Large intestine (tissue), 3 donors: ENCODE measurements at regions not wholly inside any gene's neighbourhood (a gene's known extent, or its start where the extent isn't known, plus 50 kb on each side); places are given as distances from the start of the nearest gene placed in this dataset.
"Not testable (repeated sequence)": the region's sequence is repeated elsewhere in the genome, so short reads cannot be mapped to it uniquely, and the experiment has no call there.

Source experiments
- DNase-seq, 2 donors: peaks; one replicate each; pipeline versions ENCODE4 v3.0.0 to v3.0.0-alpha.2; 2013
- H3K27ac ChIP-seq: one replicate; pipeline ENCODE4 v1.5.1; 2013; ENCODE audit warnings: low read length
- H3K27me3 ChIP-seq: 2 replicates; pipeline ENCODE4 v1.6.1; 2013; ENCODE audit warnings: low read length; ENCODE audit not compliant: control insufficient read depth, insufficient read depth
- H3K36me3 ChIP-seq: 2 replicates; pipeline ENCODE4 v1.6.1; 2013; ENCODE audit warnings: low read length; ENCODE audit not compliant: control insufficient read depth, insufficient read depth
- H3K4me1 ChIP-seq: one replicate; pipeline ENCODE4 v1.6.1; 2013; ENCODE audit warnings: low read length; ENCODE audit not compliant: control insufficient read depth, insufficient read depth
- H3K4me3 ChIP-seq: one replicate; pipeline ENCODE4 v1.5.1; 2013; ENCODE audit warnings: low read length
- H3K9me3 ChIP-seq: one replicate; pipeline ENCODE4 v1.6.1; 2013; ENCODE audit warnings: mild to moderate bottlenecking, low read depth, low read length, moderate library complexity; ENCODE audit not compliant: control insufficient read depth
- WGBS: methylation state at CpG from one replicate; pipeline ENCODE4 v1.1.5; 2013; ENCODE audit warnings: low lambda C conversion rate; ENCODE audit not compliant: insufficient coverage; 5-methylcytosine and 5-hydroxymethylcytosine counted together

DNA sequence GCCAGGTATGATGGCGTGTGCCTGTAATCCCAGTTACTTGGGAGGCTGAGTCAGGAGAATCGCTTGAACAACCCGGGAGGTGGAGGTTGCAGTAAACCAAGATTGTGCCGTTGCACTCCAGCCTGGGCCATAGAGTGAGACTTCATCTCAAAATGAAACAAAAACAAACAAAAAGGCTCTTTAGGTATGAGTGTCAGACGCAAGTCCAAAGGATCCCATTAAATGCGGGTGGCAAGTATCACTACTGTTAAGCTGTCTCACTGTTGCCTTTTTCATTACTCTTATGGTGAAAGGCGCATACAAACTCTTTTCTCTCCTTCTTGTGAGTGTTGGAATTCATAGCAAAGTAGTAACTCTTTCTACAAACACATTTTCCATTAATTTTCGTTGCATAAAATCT lies 688.5 kb upstream of the CHD1 start:
- Histone ChIP-seq H3K36me3 (no peaks in the 10 kb centered on the region), H3K27ac (no peak overlapping the region), H3K9me3 (no peaks in the 10 kb centered on the region), H3K4me3 (no peak overlapping the region), H3K27me3 (no peaks in the 10 kb centered on the region), H3K4me1 (no peaks in the 10 kb centered on the region)
- 92% methylated on average over 4 of the region's 8 CpGs for WGBS
- no peak for DNase-seq

DNA sequence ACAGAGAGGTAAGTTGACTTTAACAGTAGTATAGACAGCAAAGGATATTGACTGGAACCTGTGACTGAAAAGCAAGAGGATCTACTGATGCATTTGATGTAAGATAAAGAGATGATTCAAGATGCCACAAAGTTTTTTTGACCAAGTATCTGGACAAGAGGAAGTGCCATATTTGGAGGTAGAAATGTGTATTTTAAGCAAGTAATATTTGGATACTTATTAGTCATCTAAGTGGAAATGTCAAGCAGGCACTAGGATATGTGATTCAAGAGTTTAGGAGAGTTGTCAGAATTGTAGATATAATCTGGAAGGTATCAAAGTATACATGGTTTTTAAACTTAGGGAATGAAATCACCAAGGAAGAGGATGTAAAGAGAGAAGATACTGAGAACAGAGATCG lies 686.1 kb upstream of the CHD1 start:
- Histone ChIP-seq H3K27ac (no peak overlapping the region), H3K4me1 (no peaks in the 10 kb centered on the region), H3K4me3 (no peak overlapping the region), H3K27me3 (no peaks in the 10 kb centered on the region), H3K36me3 (no peaks in the 10 kb centered on the region), H3K9me3 (no peaks in the 10 kb centered on the region)
- DNase-seq = no peak
- WGBS = 71% methylated on average over 1 of the region's 1 CpG

DNA sequence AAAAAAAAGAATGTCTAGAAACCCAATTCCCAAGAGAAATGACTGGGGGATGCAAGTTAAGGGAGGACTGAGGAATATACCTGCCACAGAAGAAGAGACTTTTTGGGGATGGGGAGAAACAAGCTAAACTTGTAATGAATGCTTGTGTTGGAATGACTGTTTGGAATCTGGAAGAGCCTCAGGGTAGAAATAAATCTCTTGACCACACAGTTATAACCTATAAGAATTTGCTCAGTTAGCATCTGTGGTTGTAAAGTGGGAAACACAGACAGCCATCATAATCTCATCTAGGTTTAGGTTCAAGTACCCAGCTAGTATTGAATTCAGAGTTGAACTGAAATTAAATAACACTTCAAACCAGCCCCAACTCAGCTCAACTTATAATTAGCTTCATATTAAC lies 678.3 kb upstream of the CHD1 start:
- Histone ChIP-seq H3K9me3 (no peaks in the 10 kb centered on the region), H3K27me3 (no peaks in the 10 kb centered on the region), H3K4me1 (no peaks in the 10 kb centered on the region), H3K27ac (no peak overlapping the region), H3K36me3 (no peaks in the 10 kb centered on the region), H3K4me3 (no peak overlapping the region)
- DNase-seq = no peak

DNA sequence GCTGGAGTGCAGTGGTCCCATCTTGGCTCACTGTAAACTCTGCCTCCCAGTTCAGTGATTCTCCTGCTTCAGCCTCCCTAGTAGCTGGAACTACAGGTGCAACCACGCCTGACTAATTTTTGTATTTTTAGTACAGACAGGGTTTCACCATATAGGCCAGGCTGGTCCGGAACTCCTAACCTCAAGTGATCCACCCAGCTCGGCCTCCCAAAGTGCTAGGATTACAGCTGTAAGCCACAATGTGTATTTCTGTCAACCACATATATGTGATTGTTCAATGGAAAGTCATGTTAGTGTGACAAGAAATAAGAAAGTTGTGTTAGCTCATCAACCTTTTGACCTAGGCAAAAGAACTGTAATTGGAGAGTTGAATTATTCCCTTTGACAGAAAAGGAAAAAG lies 677.1 kb upstream of the CHD1 start:
- H3K9me3 ChIP-seq = no peaks in the 10 kb centered on the region
- no peaks in the 10 kb centered on the region for H3K4me1 ChIP-seq
- WGBS = no CpG with 5 or more reads among the region's 3 CpGs
- DNase-seq = no peak
- no peaks in the 10 kb centered on the region for H3K36me3 ChIP-seq
- no peaks in the 10 kb centered on the region for H3K27me3 ChIP-seq
- no peak overlapping the region for H3K27ac ChIP-seq
- H3K4me3 ChIP-seq = no peak overlapping the region

DNA sequence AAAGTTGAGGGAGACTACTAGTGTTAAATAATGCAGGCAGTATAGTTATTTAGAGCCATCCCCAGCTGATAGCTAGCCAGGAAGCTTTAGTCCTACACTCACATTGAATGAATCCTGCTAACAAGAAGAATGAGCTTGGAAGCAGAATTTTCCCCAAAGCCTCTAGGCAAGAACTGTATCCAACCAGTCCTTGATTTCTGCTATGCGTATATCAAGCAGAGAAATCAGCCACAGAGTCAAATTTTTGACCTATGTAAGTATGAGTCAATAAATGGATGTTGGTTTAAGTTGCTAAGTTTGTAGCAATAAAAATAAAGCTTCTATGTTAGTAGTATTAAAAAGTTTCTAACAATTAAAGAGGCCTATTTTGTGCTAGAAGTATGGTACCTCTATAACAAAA lies 672.1 kb upstream of the CHD1 start:
- no peaks in the 10 kb centered on the region for H3K9me3 ChIP-seq
- DNase-seq = no peak
- H3K36me3 ChIP-seq = no peaks in the 10 kb centered on the region
- H3K27me3 ChIP-seq = no peaks in the 10 kb centered on the region
- 100% methylated on average over 1 of the region's 1 CpG for WGBS
- H3K4me3 ChIP-seq = no peak overlapping the region
- H3K4me1 ChIP-seq = no peaks in the 10 kb centered on the region
- no peak overlapping the region for H3K27ac ChIP-seq

DNA sequence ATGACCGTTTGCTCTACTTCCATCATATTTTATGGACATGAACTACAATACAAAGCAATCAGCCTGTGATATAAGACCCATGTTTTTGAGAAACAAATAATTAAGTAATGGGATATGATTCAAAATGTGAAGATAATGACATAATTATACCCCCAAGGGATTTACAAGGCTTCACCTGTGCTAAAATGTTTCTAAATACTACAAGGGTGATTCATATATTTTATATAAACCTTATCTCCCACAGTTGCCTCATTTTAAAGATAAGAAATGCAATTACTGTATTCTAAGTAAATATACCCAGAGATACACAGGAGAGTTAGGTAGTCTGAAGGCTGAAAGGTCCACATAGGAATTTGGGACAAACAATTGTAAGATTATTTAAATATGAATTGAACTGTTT lies 662.0 kb upstream of the CHD1 start:
- Histone ChIP-seq H3K36me3 (no peaks in the 10 kb centered on the region), H3K27me3 (no peaks in the 10 kb centered on the region), H3K4me1 (no peaks in the 10 kb centered on the region), H3K27ac (no peak overlapping the region), H3K4me3 (no peak overlapping the region), H3K9me3 (no peaks in the 10 kb centered on the region)
- DNase-seq = no peak
- WGBS = no CpG with 5 or more reads among the region's 1 CpG

DNA sequence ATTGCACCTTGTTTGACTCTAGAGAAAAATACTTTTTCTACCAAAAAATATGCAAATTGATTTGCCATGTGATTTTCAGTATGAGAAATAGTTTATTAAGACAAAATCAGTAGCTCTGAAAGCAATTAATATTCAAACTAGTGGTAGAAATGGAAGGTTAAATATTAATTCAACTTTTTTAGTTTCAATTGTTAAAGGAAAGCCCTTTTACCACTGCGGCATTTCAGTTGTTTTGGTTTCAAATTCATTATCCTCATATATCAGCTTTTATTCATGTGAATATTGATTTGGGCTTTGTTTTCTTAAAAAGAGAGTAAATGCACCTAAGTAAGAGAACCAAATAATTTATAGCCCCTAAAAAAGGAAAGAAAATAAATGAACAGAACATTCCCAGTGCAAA lies 660.6 kb upstream of the CHD1 start:
- 100% methylated on average over 1 of the region's 1 CpG for WGBS

DNA sequence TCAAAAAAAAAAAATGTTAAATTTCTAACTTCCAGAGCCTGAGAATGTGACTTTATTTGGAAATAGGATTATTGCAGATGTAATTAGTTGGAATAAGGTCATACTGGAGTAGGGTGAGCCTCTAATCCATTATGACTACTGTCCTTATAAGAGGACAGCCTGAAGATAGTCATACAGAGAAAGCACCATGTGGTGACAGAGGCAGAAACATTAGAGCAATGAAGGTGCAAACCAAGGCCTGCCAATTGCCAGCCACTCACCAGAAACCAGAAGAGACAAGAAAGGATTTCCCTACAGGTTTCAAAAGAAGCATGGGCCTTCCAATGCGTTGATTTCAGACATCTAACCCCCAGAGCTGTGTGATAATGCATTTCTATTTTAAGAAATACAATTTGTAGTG lies 659.2 kb upstream of the CHD1 start:
- no peaks in the 10 kb centered on the region for H3K27me3 ChIP-seq
- H3K27ac ChIP-seq = no peak overlapping the region
- no peaks in the 10 kb centered on the region for H3K4me1 ChIP-seq
- no peak overlapping the region for H3K4me3 ChIP-seq
- no peaks in the 10 kb centered on the region for H3K36me3 ChIP-seq
- H3K9me3 ChIP-seq = no peaks in the 10 kb centered on the region
- no peak for DNase-seq
- whole genome bisulfite sequencing = 100% methylated on average over 1 of the region's 1 CpG

More for the DNA sequence above, 660.6 kb upstream of the CHD1 start:
- H3K9me3 ChIP-seq = no peaks in the 10 kb centered on the region
- no peak for DNase-seq
- no peaks in the 10 kb centered on the region for H3K27me3 ChIP-seq
- no peaks in the 10 kb centered on the region for H3K4me1 ChIP-seq
- no peak overlapping the region for H3K27ac ChIP-seq
- H3K36me3 ChIP-seq = no peaks in the 10 kb centered on the region
- H3K4me3 ChIP-seq = no peak overlapping the region

DNA sequence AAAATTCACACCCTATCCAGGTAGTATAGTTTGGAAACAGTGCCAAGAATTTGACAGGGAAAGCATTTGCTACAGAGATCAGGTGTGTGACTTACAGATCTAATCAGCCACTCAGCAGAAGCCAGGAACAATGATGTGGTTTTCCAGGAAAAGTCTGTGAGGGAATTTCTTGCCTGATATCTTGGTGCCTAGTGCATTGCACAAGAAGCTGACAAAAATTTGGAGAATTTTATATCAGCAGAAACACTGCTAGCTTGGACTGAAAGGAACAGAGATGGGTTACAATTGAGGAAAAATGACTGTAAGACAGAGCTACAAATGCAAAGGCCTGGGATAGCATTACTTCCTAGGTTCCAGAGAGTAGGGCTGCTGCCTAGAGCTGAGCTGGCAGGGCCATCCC lies 658.1 kb upstream of the CHD1 start:
- Histone ChIP-seq H3K4me3 (no peak overlapping the region), H3K36me3 (no peaks in the 10 kb centered on the region), H3K27ac (no peak overlapping the region), H3K27me3 (no peaks in the 10 kb centered on the region), H3K9me3 (no peaks in the 10 kb centered on the region), H3K4me1 (no peaks in the 10 kb centered on the region)
- no peak for DNase-seq

DNA sequence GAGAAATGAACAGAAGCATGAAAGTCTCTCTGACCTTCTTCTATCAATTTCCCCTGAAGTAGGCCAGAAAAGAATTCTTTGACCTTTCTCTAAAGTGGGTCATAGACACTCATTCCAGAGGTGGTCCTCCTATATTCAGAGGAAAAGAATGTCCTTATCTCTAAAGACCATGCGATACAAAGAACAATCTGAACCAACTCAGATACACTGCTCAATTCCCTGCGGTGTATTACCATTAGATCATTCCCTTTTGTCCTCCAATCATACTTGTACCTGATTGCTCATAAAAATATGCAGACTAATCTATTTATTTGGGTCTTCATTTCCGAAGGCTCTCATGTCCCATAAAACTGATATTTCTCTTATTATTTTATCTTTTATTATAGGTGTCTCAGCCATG lies 652.4 kb upstream of the CHD1 start:
- DNase-seq, H3K9me3 ChIP-seq, H3K27me3 ChIP-seq, H3K27ac ChIP-seq, H3K36me3 ChIP-seq, H3K4me3 ChIP-seq, H3K4me1 ChIP-seq: not testable (repeated sequence)
- no CpG with 5 or more reads among the region's 3 CpGs for WGBS

DNA sequence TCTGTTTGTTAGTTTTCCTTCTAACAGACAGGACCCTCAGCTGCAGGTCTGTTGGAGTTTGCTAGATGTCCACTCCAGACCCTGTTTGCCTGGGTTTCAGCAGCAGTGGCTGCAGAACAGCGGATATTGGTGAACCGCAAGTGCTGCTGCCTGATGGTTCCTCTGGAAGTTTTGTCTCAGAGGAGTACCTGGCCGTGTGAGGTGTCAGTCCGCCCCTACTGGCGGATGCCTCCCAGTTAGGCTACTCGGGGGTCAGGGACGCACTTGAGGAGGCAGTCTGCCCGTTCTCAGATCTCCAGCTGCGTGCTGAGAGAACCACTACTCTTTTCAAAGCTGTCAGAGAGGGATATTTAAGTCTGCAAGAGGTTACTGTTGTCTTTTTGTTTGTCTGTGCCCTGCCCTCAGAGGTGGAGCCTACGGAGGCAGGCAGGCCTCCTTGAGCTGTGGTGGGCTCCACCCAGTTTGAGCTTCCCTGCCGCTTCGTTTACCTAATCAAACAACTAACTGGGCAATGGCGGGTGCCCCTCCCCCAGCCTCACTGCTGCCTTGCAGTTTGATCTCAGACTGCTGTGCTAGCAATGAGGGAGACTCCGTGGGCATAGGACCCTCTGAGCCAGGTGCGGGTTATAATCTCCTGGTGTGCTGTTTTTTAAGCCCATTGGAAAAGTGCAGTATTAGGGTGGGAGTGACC lies 634.3 kb upstream of the CHD1 start:
- H3K27me3 ChIP-seq, DNase-seq, H3K4me3 ChIP-seq, H3K9me3 ChIP-seq, H3K4me1 ChIP-seq, H3K36me3 ChIP-seq, H3K27ac ChIP-seq: not testable (repeated sequence)
- no CpG with 5 or more reads among the region's 15 CpGs for WGBS
